ENCODE measurements at regions not wholly inside any gene's neighbourhood (a gene's known extent, or its start where the extent isn't known, plus 50 kb on each side); places are given as distances from the start of the nearest gene placed in this dataset.
A peak's percentile ranks its signal among the peaks of the same experiment; 100 is the strongest.

DNA sequence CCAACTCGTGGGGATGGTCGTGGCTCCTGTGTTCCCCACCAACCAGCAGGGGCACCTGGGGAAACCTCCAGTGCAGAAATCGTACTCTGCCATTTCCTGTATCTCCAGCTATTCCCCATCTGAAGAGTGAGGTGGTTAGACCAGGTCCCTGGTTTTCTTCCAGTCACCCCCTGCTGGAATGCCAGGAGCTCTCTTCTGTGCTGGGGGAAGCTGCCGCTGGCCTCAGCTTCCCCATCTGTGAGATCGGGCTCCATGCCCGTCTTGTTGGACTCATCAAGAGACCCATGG lies 119.7 kb downstream of the INHBB start:
- Histone ChIP-seq H4K20me1 (replicated peaks; ENCODE audit: insufficient read depth) (peaks cover 12% of the 10 kb centered on the region), H3K27me3 (ENCODE audit: insufficient read depth) (peaks cover 100% of the 10 kb centered on the region), H3K36me3 (ENCODE audit: insufficient read depth) (no peaks in the 10 kb centered on the region), H3K4me3 (peak overlapping the region; percentile 52), H3K27ac (ENCODE audit: low read depth) (no peak overlapping the region), H3K4me1 (ENCODE audit: insufficient read depth) (peaks cover 13% of the 10 kb centered on the region), H2AFZ (no peak overlapping the region), H3K79me2 (replicated peaks; ENCODE audit: insufficient read depth) (no peaks in the 10 kb centered on the region), H3F3A (replicated peaks; ENCODE audit: low read depth) (0 out of 2 replicates have a peak, but pooled peaks cover 3% of the 10 kb centered on the region), H3K9me2 (ENCODE audit: insufficient read depth) (no peaks in the 10 kb centered on the region), H3K4me2 (peak overlapping the region; percentile 77)
- TF ChIP-seq CREB1 (CRISPR knock-in tag; IDR thresholded peaks at IDR 0.05; ENCODE audit: low read depth): no peak
- TF ChIP-seq NANOG (IDR thresholded peaks at IDR 0.05; ENCODE audit: borderline replicate concordance): no peak
- no peak for TF ChIP-seq ZNF331 (CRISPR knock-in tag; IDR thresholded peaks at IDR 0.05; ENCODE audit: low read depth)
- no peak for DNase-seq (ENCODE audit: low spot score)
- peak overlapping the region; percentile 33 for H3K4me3 Mint-ChIP-seq
- no peak for ATAC-seq
- no peak overlapping the region for H3K27ac Mint-ChIP-seq
- H3K27me3 Mint-ChIP-seq (ENCODE audit: insufficient read depth, low read depth, poor library complexity): peaks cover 100% of the 10 kb centered on the region
- peaks cover 12% of the 10 kb centered on the region for H3K4me1 Mint-ChIP-seq
- H3K36me3 Mint-ChIP-seq (ENCODE audit: low read depth): no peaks in the 10 kb centered on the region
- no peaks in the 10 kb centered on the region for H3K9me3 Mint-ChIP-seq

- no peaks in the 10 kb centered on the region for H3K79me2 ChIP-seq (replicated peaks; ENCODE audit: insufficient read depth)
- no peaks in the 10 kb centered on the region for H3K36me3 Mint-ChIP-seq (ENCODE audit: low read depth)
- peak; percentile 91 for ATAC-seq
- peaks cover 100% of the 10 kb centered on the region for H3K27me3 Mint-ChIP-seq (ENCODE audit: insufficient read depth, low read depth, poor library complexity)
- peak; percentile 90 for DNase-seq (ENCODE audit: low spot score)
- H2AFZ ChIP-seq: peak overlapping the region; percentile 19; the same call in 1 of the 2 replicates
- 0 out of 2 replicates have a peak, but pooled peaks cover 3% of the 10 kb centered on the region for H3F3A ChIP-seq (replicated peaks; ENCODE audit: low read depth)
- H4K20me1 ChIP-seq (replicated peaks; ENCODE audit: insufficient read depth): peaks cover 12% of the 10 kb centered on the region
- H3K4me2 ChIP-seq: peak overlapping the region; percentile 77
- H3K9me3 Mint-ChIP-seq: no peaks in the 10 kb centered on the region
- peaks cover 13% of the 10 kb centered on the region for H3K4me1 ChIP-seq (ENCODE audit: insufficient read depth)
- TF ChIP-seq POLR2AphosphoS5 (IDR thresholded peaks at IDR 0.05; ENCODE audit: low read depth) (peak; percentile 20; the same call in 1 of the 2 replicates), EZH2 (IDR thresholded peaks at IDR 0.05; ENCODE audit: low read depth, unreplicated experiment) (no peak), ZNF114 (CRISPR knock-in tag; IDR thresholded peaks at IDR 0.05) (no peak), NANOG (IDR thresholded peaks at IDR 0.05; ENCODE audit: borderline replicate concordance) (peak; percentile 3; the same call in 1 of the 2 replicates), ZNF462 (CRISPR knock-in tag; IDR thresholded peaks at IDR 0.05) (no peak)
- H3K9me2 ChIP-seq (ENCODE audit: insufficient read depth): no peaks in the 10 kb centered on the region
- peak overlapping the region; percentile 33 for H3K4me3 Mint-ChIP-seq
- no peaks in the 10 kb centered on the region for H3K36me3 ChIP-seq (ENCODE audit: insufficient read depth)
- H3K4me1 Mint-ChIP-seq: peaks cover 12% of the 10 kb centered on the region
- H3K4me3 ChIP-seq: peak overlapping the region; percentile 52
- H3K27ac ChIP-seq (ENCODE audit: low read depth): no peak overlapping the region
- no peak overlapping the region for H3K27ac Mint-ChIP-seq
- peaks cover 100% of the 10 kb centered on the region for H3K27me3 ChIP-seq (ENCODE audit: insufficient read depth)
Measured at GRCh38 chr2:120465989-120466703, 120.2 kb downstream of the INHBB start.
